Esophagus (tissue), 2 donors: ENCODE measurements at regions not wholly inside any gene's neighbourhood (a gene's known extent, or its start where the extent isn't known, plus 50 kb on each side); places are given as distances from the start of the nearest gene placed in this dataset.

ENCODE experiments used
- H3K27ac ChIP-seq, 2 donors: one replicate each; pipeline ENCODE4 v1.5.1; 2013; ENCODE audit warnings: low read depth in 2 of 2, mild to moderate bottlenecking in 2 of 2, inconsistent platforms in 1 of 2, low read length in 1 of 2, moderate library complexity in 1 of 2
- H3K27me3 ChIP-seq, 2 donors: one replicate each; pipeline ENCODE4 v1.6.1; 2013; ENCODE audit warnings: low read length in 2 of 2, control low read depth in 1 of 2, mild to moderate bottlenecking in 1 of 2; ENCODE audit not compliant: insufficient read depth in 2 of 2, control insufficient read depth in 1 of 2
- H3K36me3 ChIP-seq, 2 donors: one replicate each; pipeline ENCODE4 v1.6.1; 2013; ENCODE audit warnings: low read length in 1 of 2; ENCODE audit not compliant: control insufficient read depth in 2 of 2, insufficient read depth in 2 of 2
- H3K4me1 ChIP-seq, 2 donors: one replicate each; pipeline ENCODE4 v1.6.1; 2013; ENCODE audit warnings: low read length in 1 of 2; ENCODE audit not compliant: control insufficient read depth in 2 of 2, insufficient read depth in 2 of 2
- H3K4me3 ChIP-seq, 2 donors: one replicate each; pipeline ENCODE4 v1.5.1; 2013; ENCODE audit warnings: low read length in 2 of 2, mild to moderate bottlenecking in 2 of 2, low read depth in 1 of 2, moderate library complexity in 1 of 2
- H3K9me3 ChIP-seq, 2 donors: one replicate each; pipeline ENCODE4 v1.6.1; 2013; ENCODE audit warnings: mild to moderate bottlenecking in 2 of 2, low read depth in 1 of 2, low read length in 1 of 2, moderate library complexity in 1 of 2; ENCODE audit not compliant: control insufficient read depth in 2 of 2, insufficient read depth in 1 of 2
- WGBS, 2 donors: extraction: QIAGEN DNeasy Blood & Tissue Kit; methylation state at CpG; one replicate each; pipeline ENCODE4 v1.1.7; 2013; 5-methylcytosine and 5-hydroxymethylcytosine counted together
- donor health status: healthy with polysubstance abuse.
- donor health status: Bipolar disorder and iron deficiency.

GRCh38 chr3:18580268-18580667 is 155.1 kb upstream of the SATB1 start:
- no peaks in the 10 kb centered on the region for H3K36me3 ChIP-seq
- H3K27me3 ChIP-seq = no peaks in the 10 kb centered on the region
- no peaks in the 10 kb centered on the region for H3K4me1 ChIP-seq
- H3K9me3 ChIP-seq = no peaks in the 10 kb centered on the region
- no peak overlapping the region for H3K4me3 ChIP-seq
- H3K27ac ChIP-seq = no peak overlapping the region
- 64 to 66% methylated on average over 2 of the region's 2 CpGs for WGBS, 2 donors

GRCh38 chr3:18579661-18580060 is 154.5 kb upstream of the SATB1 start:
- no peaks in the 10 kb centered on the region for H3K4me1 ChIP-seq
- no peaks in the 10 kb centered on the region for H3K9me3 ChIP-seq
- H3K36me3 ChIP-seq = no peaks in the 10 kb centered on the region
- 36 to 39% methylated on average over 3 of the region's 3 CpGs for whole genome bisulfite sequencing, 2 donors
- no peak overlapping the region for H3K4me3 ChIP-seq
- no peaks in the 10 kb centered on the region for H3K27me3 ChIP-seq
- no peak overlapping the region for H3K27ac ChIP-seq

- whole genome bisulfite sequencing, 2 donors = 74 to 77% methylated on average over 8 of the region's 8 CpGs
- H3K4me1 ChIP-seq = no peaks in the 10 kb centered on the region
- H3K36me3 ChIP-seq = no peaks in the 10 kb centered on the region
- H3K4me3 ChIP-seq = no peak overlapping the region
- no peaks in the 10 kb centered on the region for H3K9me3 ChIP-seq
- no peak overlapping the region for H3K27ac ChIP-seq
- H3K27me3 ChIP-seq = no peaks in the 10 kb centered on the region
These were observed 150.4 kb upstream of the SATB1 start for GRCh38 chr3:18575573-18575972.

GRCh38 chr3:18572809-18573208 is 147.7 kb upstream of the SATB1 start:
- Histone ChIP-seq H3K27ac (no peak overlapping the region), H3K9me3 (no peaks in the 10 kb centered on the region), H3K4me3 (no peak overlapping the region), H3K4me1 (no peaks in the 10 kb centered on the region), H3K27me3 (no peaks in the 10 kb centered on the region), H3K36me3 (no peaks in the 10 kb centered on the region)

- Histone ChIP-seq H3K4me3 (no peak overlapping the region), H3K36me3 (no peaks in the 10 kb centered on the region), H3K27ac (no peak overlapping the region)
These were observed 142.2 kb upstream of the SATB1 start for GRCh38 chr3:18567293-18567692.

GRCh38 chr3:18562364-18563154 is 137.4 kb upstream of the SATB1 start:
- no peaks in the 10 kb centered on the region for H3K4me1 ChIP-seq
- WGBS, 2 donors = 52 to 58% methylated on average over 1 of the region's 1 CpG
- H3K36me3 ChIP-seq = no peaks in the 10 kb centered on the region
- no peak overlapping the region for H3K27ac ChIP-seq
- no peaks in the 10 kb centered on the region for H3K9me3 ChIP-seq
- no peak overlapping the region for H3K4me3 ChIP-seq
- no peaks in the 10 kb centered on the region for H3K27me3 ChIP-seq

More at GRCh38 chr3:18567293-18567692, 142.2 kb upstream of the SATB1 start:
- H3K27me3 ChIP-seq = no peaks in the 10 kb centered on the region
- no peaks in the 10 kb centered on the region for H3K4me1 ChIP-seq
- H3K9me3 ChIP-seq = no peaks in the 10 kb centered on the region

GRCh38 chr3:18559331-18559842 is 134.2 kb upstream of the SATB1 start:
- no peaks in the 10 kb centered on the region for H3K4me1 ChIP-seq
- H3K4me3 ChIP-seq = no peak overlapping the region
- 9 to 10% methylated on average over 5 of the region's 5 CpGs for WGBS, 2 donors
- H3K27me3 ChIP-seq = no peaks in the 10 kb centered on the region
- H3K36me3 ChIP-seq = no peaks in the 10 kb centered on the region
- no peaks in the 10 kb centered on the region for H3K9me3 ChIP-seq
- no peak overlapping the region for H3K27ac ChIP-seq

- WGBS, 2 donors = 91 to 92% methylated on average over 3 of the region's 3 CpGs
- no peak overlapping the region for H3K4me3 ChIP-seq
These were observed 133.4 kb upstream of the SATB1 start for GRCh38 chr3:18558507-18558906.

GRCh38 chr3:18557216-18557615 is 132.1 kb upstream of the SATB1 start:
- H3K9me3 ChIP-seq = no peaks in the 10 kb centered on the region
- no peak overlapping the region for H3K4me3 ChIP-seq
- no peaks in the 10 kb centered on the region for H3K36me3 ChIP-seq
- H3K4me1 ChIP-seq = no peaks in the 10 kb centered on the region
- no peaks in the 10 kb centered on the region for H3K27me3 ChIP-seq
- 77 to 83% methylated on average over 3 of the region's 3 CpGs for WGBS, 2 donors
- H3K27ac ChIP-seq = no peak overlapping the region

More at GRCh38 chr3:18558507-18558906, 133.4 kb upstream of the SATB1 start:
- no peaks in the 10 kb centered on the region for H3K9me3 ChIP-seq
- no peak overlapping the region for H3K27ac ChIP-seq
- H3K36me3 ChIP-seq = no peaks in the 10 kb centered on the region
- no peaks in the 10 kb centered on the region for H3K27me3 ChIP-seq
- H3K4me1 ChIP-seq = no peaks in the 10 kb centered on the region

GRCh38 chr3:18556503-18557135 is 131.5 kb upstream of the SATB1 start:
- no peak overlapping the region for H3K4me3 ChIP-seq
- H3K36me3 ChIP-seq = no peaks in the 10 kb centered on the region
- WGBS, 2 donors = 61 to 75% methylated on average over 4 of the region's 4 CpGs
- H3K9me3 ChIP-seq = no peaks in the 10 kb centered on the region
- no peaks in the 10 kb centered on the region for H3K4me1 ChIP-seq
- no peak overlapping the region for H3K27ac ChIP-seq
- no peaks in the 10 kb centered on the region for H3K27me3 ChIP-seq
